Chondrocyte (in vitro differentiated cells): ENCODE measurements at regions not wholly inside any gene's neighbourhood (a gene's known extent, or its start where the extent isn't known, plus 50 kb on each side); places are given as distances from the start of the nearest gene placed in this dataset.

Experiments
- DNase-seq: peaks from one replicate; pipeline ENCODE4 v3.0.0; 2021; ENCODE audit warnings: mixed read lengths, low spot score
- H3K27ac Mint-ChIP-seq: one replicate; pipeline ENCODE4 v1.8.0; 2021; ENCODE audit warnings: mild to moderate bottlenecking, moderate library complexity, mixed read lengths; ENCODE audit not compliant: unreplicated experiment
- H3K27me3 Mint-ChIP-seq: 2 replicates; pipeline ENCODE4 v1.8.0; 2021; ENCODE audit warnings: low read depth, mixed read lengths
- H3K36me3 Mint-ChIP-seq: 2 replicates; pipeline ENCODE4 v1.8.0; 2021; ENCODE audit warnings: low read depth, mixed read lengths
- H3K4me1 Mint-ChIP-seq: 2 replicates; pipeline ENCODE4 v1.8.0; 2021; ENCODE audit warnings: low read depth, mild to moderate bottlenecking, mixed read lengths
- H3K4me3 Mint-ChIP-seq: one replicate; pipeline ENCODE4 v1.8.0; 2021; ENCODE audit warnings: mild to moderate bottlenecking, moderate library complexity, mixed read lengths; ENCODE audit not compliant: unreplicated experiment
- H3K9me3 Mint-ChIP-seq: 2 replicates; pipeline ENCODE4 v1.8.0; 2021; ENCODE audit warnings: low read depth, mixed read lengths
- CTCF ChIP-seq: fragments of 200-600 bp; sonication (generic); IDR thresholded peaks from 2 replicates; pipeline ENCODE4 v1.5.0; 2021; ENCODE audit warnings: antibody characterized with exemption, mild to moderate bottlenecking, moderate library complexity

- no peak overlapping the region for H3K27ac Mint-ChIP-seq
- no peaks in the 10 kb centered on the region for H3K27me3 Mint-ChIP-seq
- no peak for DNase-seq
- no peaks in the 10 kb centered on the region for H3K4me1 Mint-ChIP-seq
- H3K36me3 Mint-ChIP-seq, result no peaks in the 10 kb centered on the region
- TF ChIP-seq CTCF, result no peak
- no peak overlapping the region for H3K4me3 Mint-ChIP-seq
- H3K9me3 Mint-ChIP-seq, result peaks cover 32% of the 10 kb centered on the region
Measured at GRCh38 chr15:96992817-96993216, 662.3 kb downstream of the NR2F2 start.

- Mint-ChIP-seq H3K36me3 (no peaks in the 10 kb centered on the region), H3K27me3 (no peaks in the 10 kb centered on the region), H3K9me3 (peaks cover 7% of the 10 kb centered on the region), H3K4me3 (no peak overlapping the region), H3K4me1 (no peaks in the 10 kb centered on the region), H3K27ac (no peak overlapping the region)
- no peak for DNase-seq
- TF ChIP-seq CTCF, result no peak
Measured at GRCh38 chr15:96997538-96997937, 667.0 kb downstream of the NR2F2 start.

DNA sequence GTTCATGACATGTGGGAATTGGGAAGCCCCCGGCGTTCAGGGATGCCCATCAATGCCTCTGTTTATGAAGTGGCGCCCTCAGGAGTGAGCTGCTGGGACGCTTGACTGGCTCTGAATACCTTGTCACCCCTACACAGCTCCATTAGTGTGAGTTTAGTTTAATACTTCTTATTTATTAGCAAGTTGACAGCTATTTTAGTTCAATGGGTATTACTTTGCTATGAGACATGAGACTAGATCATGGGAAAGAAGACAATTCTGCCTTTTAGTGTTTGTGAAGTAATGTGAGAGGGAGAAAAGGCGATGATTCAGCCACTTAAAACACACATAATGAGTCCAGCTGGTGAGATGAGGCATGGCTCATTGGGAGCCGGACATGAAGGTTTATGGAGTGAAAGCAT, 678.5 kb downstream of the NR2F2 start:
- H3K36me3 Mint-ChIP-seq, result no peaks in the 10 kb centered on the region
- H3K4me1 Mint-ChIP-seq, result peaks cover 6% of the 10 kb centered on the region
- H3K4me3 Mint-ChIP-seq, result no peak overlapping the region
- no peaks in the 10 kb centered on the region for H3K9me3 Mint-ChIP-seq
- no peaks in the 10 kb centered on the region for H3K27me3 Mint-ChIP-seq
- no peak overlapping the region for H3K27ac Mint-ChIP-seq
- no peak for TF ChIP-seq CTCF
- DNase-seq, result no peak

DNA sequence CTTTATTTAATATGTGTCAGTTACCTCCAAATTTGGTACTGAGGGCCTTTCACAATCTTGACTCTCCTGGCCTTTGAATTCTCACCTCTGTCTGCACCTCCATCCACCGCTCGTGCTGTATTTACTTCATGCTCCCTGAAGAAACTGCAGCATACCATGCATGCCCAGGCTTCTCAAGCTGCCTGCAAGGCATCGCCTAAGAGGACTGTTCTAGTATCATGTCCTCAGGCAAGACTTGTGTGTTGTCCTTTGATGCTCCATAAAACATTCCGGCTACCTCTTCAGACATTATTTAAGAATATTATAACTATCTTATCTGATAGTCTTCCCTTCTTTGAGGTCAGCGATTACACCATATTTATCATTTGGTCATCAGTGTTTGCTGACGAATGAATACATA, 682.5 kb downstream of the NR2F2 start:
- no peak for TF ChIP-seq CTCF
- no peak for DNase-seq
- Mint-ChIP-seq H3K4me3 (no peak overlapping the region), H3K9me3 (peaks cover 9% of the 10 kb centered on the region), H3K36me3 (peaks cover 3% of the 10 kb centered on the region), H3K4me1 (peaks cover 6% of the 10 kb centered on the region), H3K27ac (no peak overlapping the region), H3K27me3 (no peaks in the 10 kb centered on the region)

DNA sequence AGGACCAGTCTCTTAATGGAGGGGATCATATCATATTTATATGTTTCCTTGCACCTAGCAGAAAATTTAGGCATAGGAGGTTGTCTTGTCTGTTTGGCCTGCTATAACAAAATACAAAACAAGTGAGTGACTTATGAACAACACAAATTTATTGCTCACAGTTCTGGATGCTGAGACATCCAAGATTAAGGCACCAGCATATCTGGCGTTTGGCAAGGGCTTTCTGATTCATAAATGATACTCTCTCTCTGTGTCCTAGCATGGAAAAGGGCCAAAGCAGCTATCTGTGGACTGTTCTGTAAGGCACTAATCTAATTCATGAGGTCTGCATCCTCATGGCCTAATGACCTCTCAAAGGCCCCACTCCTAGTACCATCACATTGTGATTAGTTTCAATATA, 683.0 kb downstream of the NR2F2 start:
- Mint-ChIP-seq H3K27me3 (no peaks in the 10 kb centered on the region), H3K36me3 (peaks cover 3% of the 10 kb centered on the region), H3K4me1 (peaks cover 6% of the 10 kb centered on the region), H3K9me3 (peaks cover 9% of the 10 kb centered on the region), H3K4me3 (no peak overlapping the region), H3K27ac (no peak overlapping the region)
- no peak for TF ChIP-seq CTCF
- DNase-seq, result no peak
